Tibial artery (tissue), 4 donors: ENCODE measurements at regions not wholly inside any gene's neighbourhood (a gene's known extent, or its start where the extent isn't known, plus 50 kb on each side); places are given as distances from the start of the nearest gene placed in this dataset.
"Not testable (repeated sequence)": the region's sequence is repeated elsewhere in the genome, so short reads cannot be mapped to it uniquely, and the experiment has no call there.

Experiments
- DNase-seq, 2 donors: peaks; one replicate each; pipeline ENCODE4 v3.0.0-alpha.2; 2019
- H3K27ac ChIP-seq, 2 donors: fragments of 200-600 bp; sonication (generic) in 1 of 2; 1 replicate in 1 of 2; 2 replicates in 1 of 2; pipeline ENCODE4 v1.5.1; 2018 to 2019; ENCODE audit warnings: mild to moderate bottlenecking in 1 of 2
- H3K27me3 ChIP-seq, 2 donors: fragments of 200-600 bp; sonication (generic) in 1 of 2; one replicate each; pipeline versions ENCODE4 v1.5.1 to v1.6.0; 2016 to 2019
- H3K36me3 ChIP-seq, 3 donors: fragments of 200-600 bp; sonication (generic) in 2 of 3; one replicate each; pipeline ENCODE4 v1.5.1; 2016 to 2019; ENCODE audit warnings: mild to moderate bottlenecking in 2 of 3
- H3K4me1 ChIP-seq, 4 donors: fragments of 200-600 bp; sonication (generic) in 2 of 4; 1 replicate in 3 of 4; 2 replicates in 1 of 4; pipeline ENCODE4 v1.5.1; 2016 to 2019
- H3K4me3 ChIP-seq, 2 donors: fragments of 200-600 bp; sonication (generic) in 1 of 2; 1 replicate in 1 of 2; 2 replicates in 1 of 2; pipeline ENCODE4 v1.5.1; 2018 to 2019; ENCODE audit warnings: mild to moderate bottlenecking in 2 of 2
- H3K9me3 ChIP-seq, 3 donors: fragments of 200-600 bp; sonication (generic) in 1 of 3; one replicate each; pipeline ENCODE4 v1.5.1; 2016 to 2019
- intact Hi-C: fragments of 100-400 bp; cut with DNase I; formaldehyde crosslinking; loops from one replicate; pipeline ENCODE4 v1.15.0; 2023; ENCODE audit warnings: low total_unique reads
- TF ChIP-seq, protein P1 (sequence below), 2 experiments: fragments of 200-600 bp in 1 of 2; fragments of 450-650 bp in 1 of 2; IDR thresholded peaks; one replicate each; pipeline ENCODE4 v1.5.1; 2017 to 2019; ENCODE audit warnings: antibody characterized with exemption in 2 of 2, mild to moderate bottlenecking in 1 of 2, moderate library complexity in 1 of 2

DNA sequence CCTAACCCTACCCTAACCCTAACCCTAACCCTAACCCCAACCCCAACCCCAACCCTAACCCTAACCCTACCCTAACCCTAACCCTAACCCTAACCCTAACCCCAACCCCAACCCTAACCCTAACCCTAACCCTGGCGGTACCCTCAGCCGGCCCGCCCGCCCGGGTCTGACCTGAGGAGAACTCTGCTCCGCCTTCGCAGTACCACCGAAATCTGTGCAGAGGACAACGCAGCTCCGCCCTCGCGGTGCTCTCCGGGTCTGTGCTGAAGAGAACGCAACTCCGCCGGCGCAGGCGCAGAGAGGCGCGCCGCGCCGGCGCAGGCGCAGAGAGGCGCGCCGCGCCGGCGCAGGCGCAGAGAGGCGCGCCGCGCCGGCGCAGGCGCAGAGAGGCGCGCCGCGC, 56.1 kb upstream of the IQSEC3 start:
- H3K27me3 ChIP-seq, H3K27ac ChIP-seq, H3K4me1 ChIP-seq, intact Hi-C loops, H3K4me3 ChIP-seq, H3K36me3 ChIP-seq, H3K9me3 ChIP-seq: not testable (repeated sequence)
- DNase-seq, result peak in 1 of 2 donors; percentile 54

DNA sequence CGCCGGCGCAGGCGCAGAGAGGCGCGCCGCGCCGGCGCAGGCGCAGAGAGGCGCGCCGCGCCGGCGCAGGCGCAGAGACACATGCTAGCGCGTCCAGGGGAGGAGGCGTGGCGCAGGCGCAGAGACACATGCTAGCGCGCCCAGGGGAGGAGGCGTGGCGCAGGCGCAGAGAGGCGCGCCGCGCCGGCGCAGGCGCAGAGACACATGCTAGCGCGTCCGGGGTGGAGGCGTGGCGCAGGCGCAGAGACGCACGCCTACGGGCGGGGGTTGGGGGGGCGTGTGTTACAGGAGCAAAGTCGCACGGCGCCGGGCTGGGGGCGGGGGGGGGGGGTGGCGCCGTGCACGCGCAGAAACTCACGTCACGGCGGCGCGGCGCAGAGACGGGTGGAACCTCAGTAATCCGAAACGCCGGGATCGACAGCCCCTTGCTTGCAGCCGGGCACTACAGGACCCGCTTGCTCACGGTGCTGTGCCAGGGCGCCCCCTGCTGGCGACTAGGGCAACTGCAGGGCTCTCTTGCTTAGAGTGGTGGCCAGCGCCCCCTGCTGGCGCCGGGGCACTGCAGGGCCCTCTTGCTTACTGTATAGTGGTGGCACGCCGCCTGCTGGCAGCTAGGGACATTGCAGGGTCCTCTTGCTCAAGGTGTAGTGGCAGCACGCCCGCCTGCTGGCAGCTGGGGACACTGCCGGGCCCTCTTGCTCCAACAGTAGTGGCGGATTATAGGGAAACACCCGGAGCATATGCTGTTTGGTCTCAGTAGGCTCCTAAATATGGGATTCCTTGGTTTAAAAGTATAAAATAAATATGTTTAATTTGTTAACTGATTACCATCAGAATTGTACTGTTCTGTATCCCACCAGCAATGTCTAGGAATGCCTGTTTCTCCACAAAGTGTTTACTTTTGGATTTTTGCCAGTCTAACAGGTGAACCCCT, 55.4 kb upstream of the IQSEC3 start:
- H3K36me3 ChIP-seq, intact Hi-C loops, H3K4me1 ChIP-seq, H3K27ac ChIP-seq, H3K4me3 ChIP-seq, H3K27me3 ChIP-seq, H3K9me3 ChIP-seq: not testable (repeated sequence)
- peak in 1 of 2 donors; percentile 37 for DNase-seq
- TF ChIP-seq, protein P1, sequence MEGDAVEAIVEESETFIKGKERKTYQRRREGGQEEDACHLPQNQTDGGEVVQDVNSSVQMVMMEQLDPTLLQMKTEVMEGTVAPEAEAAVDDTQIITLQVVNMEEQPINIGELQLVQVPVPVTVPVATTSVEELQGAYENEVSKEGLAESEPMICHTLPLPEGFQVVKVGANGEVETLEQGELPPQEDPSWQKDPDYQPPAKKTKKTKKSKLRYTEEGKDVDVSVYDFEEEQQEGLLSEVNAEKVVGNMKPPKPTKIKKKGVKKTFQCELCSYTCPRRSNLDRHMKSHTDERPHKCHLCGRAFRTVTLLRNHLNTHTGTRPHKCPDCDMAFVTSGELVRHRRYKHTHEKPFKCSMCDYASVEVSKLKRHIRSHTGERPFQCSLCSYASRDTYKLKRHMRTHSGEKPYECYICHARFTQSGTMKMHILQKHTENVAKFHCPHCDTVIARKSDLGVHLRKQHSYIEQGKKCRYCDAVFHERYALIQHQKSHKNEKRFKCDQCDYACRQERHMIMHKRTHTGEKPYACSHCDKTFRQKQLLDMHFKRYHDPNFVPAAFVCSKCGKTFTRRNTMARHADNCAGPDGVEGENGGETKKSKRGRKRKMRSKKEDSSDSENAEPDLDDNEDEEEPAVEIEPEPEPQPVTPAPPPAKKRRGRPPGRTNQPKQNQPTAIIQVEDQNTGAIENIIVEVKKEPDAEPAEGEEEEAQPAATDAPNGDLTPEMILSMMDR (IDR thresholded peaks at IDR 0.05), result peak in 1 of 2 experiments; percentile 15

DNA sequence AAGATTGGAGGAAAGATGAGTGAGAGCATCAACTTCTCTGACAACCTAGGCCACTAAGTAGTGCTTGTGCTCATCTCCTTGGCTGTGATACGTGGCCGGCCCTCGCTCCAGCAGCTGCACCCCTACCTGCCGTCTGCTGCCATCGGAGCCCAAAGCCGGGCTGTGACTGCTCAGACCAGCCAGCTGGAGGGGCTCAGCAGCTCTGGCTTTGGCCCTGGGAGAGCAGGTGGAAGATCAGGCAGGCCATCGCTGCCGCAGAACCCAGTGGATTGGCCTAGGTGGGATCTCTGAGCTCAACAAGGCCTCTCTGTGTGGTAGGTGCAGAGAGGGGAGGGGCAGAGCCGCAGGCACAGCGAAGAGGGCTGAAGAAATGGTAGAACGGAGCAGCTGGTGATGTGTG, 54.3 kb upstream of the IQSEC3 start:
- H3K9me3 ChIP-seq, H3K4me1 ChIP-seq, H3K27me3 ChIP-seq, intact Hi-C loops, H3K4me3 ChIP-seq, H3K27ac ChIP-seq: not testable (repeated sequence)
- peaks cover 0 to 11% (median 6%) of the 10 kb centered on the region in 3 donors for H3K36me3 ChIP-seq
- peak in 1 of 2 donors; percentile 65 for DNase-seq

DNA sequence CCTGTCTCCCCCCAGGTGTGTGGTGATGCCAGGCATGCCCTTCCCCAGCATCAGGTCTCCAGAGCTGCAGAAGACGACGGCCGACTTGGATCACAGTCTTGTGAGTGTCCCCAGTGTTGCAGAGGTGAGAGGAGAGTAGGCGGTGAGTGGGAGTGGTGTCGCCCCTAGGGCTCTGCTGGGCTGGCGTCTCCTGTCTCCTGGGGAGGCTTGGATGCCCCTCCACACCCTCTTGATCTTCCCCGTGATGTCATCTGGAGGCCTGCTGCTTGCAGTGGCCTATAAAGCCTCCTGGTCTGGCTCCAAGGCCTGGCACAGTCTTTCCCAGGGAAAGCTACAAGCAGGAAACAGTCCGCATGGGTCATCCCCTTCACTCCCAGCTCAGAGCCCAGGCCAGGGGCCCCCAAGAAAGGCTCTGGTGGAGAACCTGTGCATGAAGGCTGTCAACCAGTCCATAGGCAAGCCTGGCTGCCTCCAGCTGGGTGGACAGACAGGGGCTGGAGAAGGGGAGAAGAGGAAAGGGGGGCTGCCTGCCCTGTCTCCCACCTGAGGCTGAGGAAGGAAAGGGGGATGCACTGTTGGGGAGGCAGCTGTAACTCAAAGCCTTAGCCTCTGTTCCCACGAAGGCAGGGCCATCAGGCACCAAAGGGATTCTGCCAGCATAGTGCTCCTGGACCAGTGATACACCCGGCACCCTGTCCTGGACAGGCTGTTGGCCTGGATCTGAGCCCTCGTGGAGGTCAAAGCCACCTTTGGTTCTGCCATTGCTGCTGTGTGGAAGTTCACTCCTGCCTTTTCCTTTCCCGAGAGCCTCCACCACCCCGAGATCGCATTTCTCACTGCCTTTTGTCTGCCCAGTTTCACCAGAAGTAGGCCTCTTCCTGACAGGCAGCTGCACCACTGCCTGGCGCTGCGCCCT, 53.6 kb upstream of the IQSEC3 start:
- H3K36me3 ChIP-seq, result peaks cover 0 to 17% (median 13%) of the 10 kb centered on the region in 3 donors
- H3K9me3 ChIP-seq, intact Hi-C loops, H3K4me1 ChIP-seq, H3K27ac ChIP-seq, H3K4me3 ChIP-seq, H3K27me3 ChIP-seq: not testable (repeated sequence)
- peak in 1 of 2 donors; percentile 55 for DNase-seq

DNA sequence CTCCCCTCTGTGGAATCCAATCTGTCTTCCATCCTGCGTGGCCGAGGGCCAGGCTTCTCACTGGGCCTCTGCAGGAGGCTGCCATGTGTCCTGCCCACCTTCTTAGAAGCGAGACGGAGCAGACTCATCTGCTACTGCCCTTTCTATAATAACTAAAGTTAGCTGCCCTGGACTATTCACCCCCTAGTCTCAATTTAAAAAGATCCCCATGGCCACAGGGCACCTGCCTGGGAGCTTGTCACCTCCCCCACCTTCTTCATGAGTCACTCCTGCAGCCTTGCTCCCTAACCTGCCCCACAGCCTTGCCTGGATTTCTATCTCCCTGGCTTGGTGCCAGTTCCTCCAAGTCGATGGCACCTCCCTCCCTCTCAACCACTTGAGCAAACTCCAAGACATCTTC, 52.7 kb upstream of the IQSEC3 start:
- H3K27me3 ChIP-seq, H3K4me1 ChIP-seq, H3K9me3 ChIP-seq, H3K27ac ChIP-seq, intact Hi-C loops, H3K4me3 ChIP-seq: not testable (repeated sequence)
- peaks cover 0 to 19% (median 14%) of the 10 kb centered on the region in 3 donors for H3K36me3 ChIP-seq
- DNase-seq, result peak in 1 of 2 donors; percentile 27

DNA sequence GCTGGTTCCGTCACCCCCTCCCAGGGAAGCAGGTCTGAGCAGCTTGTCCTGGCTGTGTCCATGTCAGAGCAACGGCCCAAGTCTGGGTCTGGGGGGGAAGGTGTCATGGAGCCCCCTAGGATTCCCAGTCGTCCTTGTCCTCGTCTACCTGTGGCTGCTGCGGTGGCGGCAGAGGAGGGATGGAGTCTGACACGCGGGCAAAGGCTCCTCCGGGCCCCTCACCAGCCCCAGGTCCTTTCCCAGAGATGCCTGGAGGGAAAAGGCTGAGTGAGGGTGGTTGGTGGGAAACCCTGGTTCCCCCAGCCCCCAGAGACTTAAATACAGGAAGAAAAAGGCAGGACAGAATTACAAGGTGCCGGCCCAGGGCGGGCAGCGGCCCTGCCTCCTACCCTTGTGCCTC, 51.9 kb upstream of the IQSEC3 start:
- DNase-seq, result peak in 1 of 2 donors; percentile 10
- H3K4me3 ChIP-seq, H3K9me3 ChIP-seq, H3K4me1 ChIP-seq, intact Hi-C loops, H3K27ac ChIP-seq, H3K27me3 ChIP-seq: not testable (repeated sequence)
- peaks cover 0 to 19% (median 14%) of the 10 kb centered on the region in 3 donors for H3K36me3 ChIP-seq

DNA sequence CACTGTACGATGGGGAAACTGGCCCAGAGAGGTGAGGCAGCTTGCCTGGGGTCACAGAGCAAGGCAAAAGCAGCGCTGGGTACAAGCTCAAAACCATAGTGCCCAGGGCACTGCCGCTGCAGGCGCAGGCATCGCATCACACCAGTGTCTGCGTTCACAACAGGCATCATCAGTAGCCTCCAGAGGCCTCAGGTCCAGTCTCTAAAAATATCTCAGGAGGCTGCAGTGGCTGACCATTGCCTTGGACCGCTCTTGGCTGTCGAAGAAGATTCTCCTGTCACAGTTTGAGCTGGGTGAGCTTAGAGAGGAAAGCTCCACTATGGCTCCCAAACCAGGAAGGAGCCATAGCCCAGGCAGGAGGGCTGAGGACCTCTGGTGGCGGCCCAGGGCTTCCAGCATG, 51.2 kb upstream of the IQSEC3 start:
- DNase-seq, result peak in 1 of 2 donors; percentile 12

DNA sequence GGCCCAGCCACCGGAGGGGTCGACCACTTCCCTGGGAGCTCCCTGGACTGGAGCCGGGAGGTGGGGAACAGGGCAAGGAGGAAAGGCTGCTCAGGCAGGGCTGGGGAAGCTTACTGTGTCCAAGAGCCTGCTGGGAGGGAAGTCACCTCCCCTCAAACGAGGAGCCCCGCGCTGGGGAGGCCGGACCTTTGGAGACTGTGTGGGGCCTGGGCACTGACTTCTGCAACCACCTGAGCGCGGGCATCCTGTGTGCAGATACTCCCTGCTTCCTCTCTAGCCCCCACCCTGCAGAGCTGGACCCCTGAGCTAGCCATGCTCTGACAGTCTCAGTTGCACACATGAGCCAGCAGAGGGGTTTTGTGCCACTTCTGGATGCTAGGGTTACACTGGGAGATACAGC, 50.5 kb upstream of the IQSEC3 start:
- H3K4me1 ChIP-seq, intact Hi-C loops: not testable (repeated sequence)

More for the DNA sequence above, 51.2 kb upstream of the IQSEC3 start:
- H3K4me3 ChIP-seq, H3K27me3 ChIP-seq, H3K9me3 ChIP-seq, H3K27ac ChIP-seq, intact Hi-C loops, H3K4me1 ChIP-seq: not testable (repeated sequence)
- H3K36me3 ChIP-seq, result peaks cover 0 to 19% (median 17%) of the 10 kb centered on the region in 3 donors

DNA sequence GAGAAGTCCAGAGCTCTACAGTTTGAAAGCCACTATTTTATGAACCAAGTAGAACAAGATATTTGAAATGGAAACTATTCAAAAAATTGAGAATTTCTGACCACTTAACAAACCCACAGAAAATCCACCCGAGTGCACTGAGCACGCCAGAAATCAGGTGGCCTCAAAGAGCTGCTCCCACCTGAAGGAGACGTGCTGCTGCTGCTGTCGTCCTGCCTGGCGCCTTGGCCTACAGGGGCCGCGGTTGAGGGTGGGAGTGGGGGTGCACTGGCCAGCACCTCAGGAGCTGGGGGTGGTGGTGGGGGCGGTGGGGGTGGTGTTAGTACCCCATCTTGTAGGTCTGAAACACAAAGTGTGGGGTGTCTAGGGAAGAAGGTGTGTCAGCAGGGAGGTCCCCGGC, 50.0 kb upstream of the IQSEC3 start:
- peak in 1 of 2 donors; percentile 37 for DNase-seq
- H3K27me3 ChIP-seq, result not testable (repeated sequence)

More for the DNA sequence above, 50.5 kb upstream of the IQSEC3 start:
- not testable (repeated sequence) for H3K27me3 ChIP-seq, H3K27ac ChIP-seq, H3K9me3 ChIP-seq, H3K4me3 ChIP-seq
- DNase-seq, result peak in 1 of 2 donors; percentile 38
- H3K36me3 ChIP-seq, result peaks cover 2 to 24% (median 23%) of the 10 kb centered on the region in 3 donors

More for the DNA sequence above, 50.0 kb upstream of the IQSEC3 start:
- H3K4me1 ChIP-seq, H3K27ac ChIP-seq, H3K4me3 ChIP-seq, intact Hi-C loops, H3K9me3 ChIP-seq: not testable (repeated sequence)
- peaks cover 7 to 30% (median 28%) of the 10 kb centered on the region in 3 donors for H3K36me3 ChIP-seq
